Left renal cortex interstitium (tissue), 4 donors: ENCODE measurements at regions not wholly inside any gene's neighbourhood (a gene's known extent, or its start where the extent isn't known, plus 50 kb on each side); places are given as distances from the start of the nearest gene placed in this dataset.

Experiments used
- DNase-seq, 4 donors: peaks; one replicate each; pipeline ENCODE4 v3.0.0-alpha.2; 2013; ENCODE audit warnings: low read depth in 4 of 4, low spot score in 2 of 4, missing footprints in 1 of 4

GRCh38 chr18:68435581-68435980 lies 279.3 kb downstream of the TMX3 start:
- no peak for DNase-seq

- no peak for DNase-seq
Measured at GRCh38 chr18:68431922-68432198, 283.0 kb downstream of the TMX3 start.

- DNase-seq: no peak
Measured at GRCh38 chr18:68431111-68431921, 283.6 kb downstream of the TMX3 start.

- DNase-seq: no peak
Measured at GRCh38 chr18:68429841-68430240, 285.1 kb downstream of the TMX3 start.

- DNase-seq: no peak
Measured at GRCh38 chr18:68429111-68429510, 285.8 kb downstream of the TMX3 start.

- DNase-seq: no peak
Measured at GRCh38 chr18:68428661-68429060, 286.2 kb downstream of the TMX3 start.

- DNase-seq: no peak
Measured at GRCh38 chr18:68427951-68428401, 286.9 kb downstream of the TMX3 start.

- no peak for DNase-seq
Measured at GRCh38 chr18:68426731-68427315, 288.1 kb downstream of the TMX3 start.

GRCh38 chr18:68418881-68419280 lies 296.0 kb downstream of the TMX3 start:
- no peak for DNase-seq

- no peak for DNase-seq
Measured at GRCh38 chr18:68418226-68418868, 296.6 kb downstream of the TMX3 start.

- no peak for DNase-seq
Measured at GRCh38 chr18:68417826-68418225, 297.1 kb downstream of the TMX3 start.

- DNase-seq: no peak
Measured at GRCh38 chr18:68417166-68417799, 297.6 kb downstream of the TMX3 start.

- DNase-seq: no peak
Measured at GRCh38 chr18:68414407-68414806, 300.5 kb downstream of the TMX3 start.

- no peak for DNase-seq
Measured at GRCh38 chr18:68409576-68409975, 305.3 kb downstream of the TMX3 start.

- no peak for DNase-seq
Measured at GRCh38 chr18:68406761-68407160, 308.1 kb downstream of the TMX3 start.

GRCh38 chr18:68402784-68403183 lies 312.1 kb downstream of the TMX3 start:
- no peak for DNase-seq

GRCh38 chr18:68400889-68401288 lies 314.0 kb downstream of the TMX3 start:
- no peak for DNase-seq

GRCh38 chr18:68399721-68400120 lies 315.2 kb downstream of the TMX3 start:
- no peak for DNase-seq

- DNase-seq: no peak
Measured at GRCh38 chr18:68397241-68398035, 317.5 kb downstream of the TMX3 start.

GRCh38 chr18:68394705-68395104 lies 320.2 kb downstream of the TMX3 start:
- no peak for DNase-seq

GRCh38 chr18:68391801-68392200 lies 323.1 kb downstream of the TMX3 start:
- no peak for DNase-seq
